H9 (cell line): ENCODE measurements at regions not wholly inside any gene's neighbourhood (a gene's known extent, or its start where the extent isn't known, plus 50 kb on each side); places are given as distances from the start of the nearest gene placed in this dataset.

Source experiments
- DNase-seq: peaks from one replicate; pipeline ENCODE4 v3.0.0-alpha.2; 2017
- H2AFZ ChIP-seq: one replicate; pipeline ENCODE4 v1.6.1; 2013; ENCODE audit warnings: mild to moderate bottlenecking, low read length, control low read depth, moderate library complexity
- H2AK5ac ChIP-seq: 2 replicates; pipeline ENCODE4 v1.6.1; 2013; ENCODE audit warnings: low read length, control low read depth, mixed read lengths; ENCODE audit not compliant: insufficient read length
- H2BK120ac ChIP-seq: one replicate; pipeline ENCODE4 v1.6.1; 2013; ENCODE audit warnings: low read depth, mild to moderate bottlenecking, low read length, control low read depth, inconsistent platforms; ENCODE audit not compliant: poor library complexity, severe bottlenecking
- H2BK12ac ChIP-seq: 2 replicates; pipeline ENCODE4 v1.6.1; 2013; ENCODE audit warnings: low read length, control low read depth, mixed read lengths, low read depth; ENCODE audit not compliant: insufficient read length
- H2BK15ac ChIP-seq: 2 replicates; pipeline ENCODE4 v1.6.1; 2013; ENCODE audit warnings: low read depth, low read length, control low read depth
- H2BK20ac ChIP-seq: one replicate; pipeline ENCODE4 v1.6.1; 2013; ENCODE audit warnings: low read depth, mild to moderate bottlenecking, low read length, control low read depth, inconsistent platforms; ENCODE audit not compliant: poor library complexity, severe bottlenecking
- H2BK5ac ChIP-seq: 2 replicates; pipeline ENCODE4 v1.6.1; 2013; ENCODE audit warnings: low read length, control low read depth, mixed read lengths; ENCODE audit not compliant: insufficient read length
- H3K14ac ChIP-seq: 2 replicates; pipeline ENCODE4 v1.6.1; 2013; ENCODE audit warnings: low read length, control low read depth; ENCODE audit not compliant: insufficient read depth
- H3K18ac ChIP-seq: 2 replicates; pipeline ENCODE4 v1.6.1; 2013; ENCODE audit warnings: low read depth, mild to moderate bottlenecking, mixed read lengths, low read length, control low read depth; ENCODE audit not compliant: insufficient read length
- H3K23ac ChIP-seq: 2 replicates; pipeline ENCODE4 v1.6.1; 2013; ENCODE audit warnings: low read length, control low read depth, mixed read lengths, low read depth; ENCODE audit not compliant: insufficient read length
- H3K23me2 ChIP-seq: 2 replicates; pipeline ENCODE4 v1.6.1; 2013; ENCODE audit warnings: low read depth, mild to moderate bottlenecking, mixed read lengths, low read length, control low read depth; ENCODE audit not compliant: insufficient read length, poor library complexity, severe bottlenecking
- H3K27ac ChIP-seq: 2 replicates; pipeline ENCODE4 v1.5.1; 2013; ENCODE audit warnings: low read length, control low read depth, mixed read lengths, low read depth; ENCODE audit not compliant: insufficient read length
- H3K27me3 ChIP-seq: 2 replicates; pipeline ENCODE4 v1.6.1; 2013; ENCODE audit warnings: low read length, control low read depth, inconsistent platforms; ENCODE audit not compliant: insufficient read depth
- H3K4ac ChIP-seq: 2 replicates; pipeline ENCODE4 v1.6.1; 2013; ENCODE audit warnings: low read depth, mild to moderate bottlenecking, control low read depth, inconsistent platforms, low read length, moderate library complexity
- H3K4me1 ChIP-seq: 2 replicates; pipeline ENCODE4 v1.6.1; 2013; ENCODE audit warnings: low read length, control low read depth, inconsistent platforms; ENCODE audit not compliant: insufficient read depth
- H3K4me2 ChIP-seq: 2 replicates; pipeline ENCODE4 v1.6.1; 2013; ENCODE audit warnings: low read length, control low read depth, mixed read lengths; ENCODE audit not compliant: insufficient read length, insufficient read depth
- H3K56ac ChIP-seq: 2 replicates; pipeline ENCODE4 v1.6.1; 2013; ENCODE audit warnings: low read depth, mild to moderate bottlenecking, mixed read lengths, low read length, control low read depth; ENCODE audit not compliant: insufficient read length
- H3K79me1 ChIP-seq: 2 replicates; pipeline ENCODE4 v1.6.1; 2013; ENCODE audit warnings: low read depth, mild to moderate bottlenecking, moderate library complexity, low read length, control low read depth, inconsistent platforms; ENCODE audit not compliant: insufficient read depth, poor library complexity, severe bottlenecking
- H3K79me2 ChIP-seq: 2 replicates; pipeline ENCODE4 v1.6.1; 2013; ENCODE audit warnings: low read length, control low read depth, inconsistent platforms; ENCODE audit not compliant: insufficient read depth
- H3K9ac ChIP-seq: 2 replicates; pipeline ENCODE4 v1.6.1; 2013; ENCODE audit warnings: low read length, control low read depth, mixed read lengths; ENCODE audit not compliant: insufficient read length; ENCODE audit errors: extremely low read depth
- H3K9me3 ChIP-seq: one replicate; pipeline ENCODE4 v1.6.1; 2013; ENCODE audit warnings: low read depth, low read length, inconsistent platforms; ENCODE audit not compliant: control insufficient read depth
- H3T11ph ChIP-seq: one replicate; pipeline ENCODE4 v1.6.1; 2013; ENCODE audit warnings: mild to moderate bottlenecking, low read length, control low read depth, inconsistent platforms
- H4K20me1 ChIP-seq: one replicate; pipeline ENCODE4 v1.6.1; 2013; ENCODE audit not compliant: control insufficient read depth, insufficient read length, insufficient read depth
- H4K5ac ChIP-seq: 2 replicates; pipeline ENCODE4 v1.6.1; 2013; ENCODE audit warnings: low read depth, mild to moderate bottlenecking, mixed read lengths, low read length, control low read depth; ENCODE audit not compliant: insufficient read length
- H4K8ac ChIP-seq: replicated peaks from 2 replicates; pipeline ENCODE4 v1.6.1; 2013; ENCODE audit warnings: low read length, control low read depth, mixed read lengths, low read depth; ENCODE audit not compliant: insufficient read length
- H4K91ac ChIP-seq: 2 replicates; pipeline ENCODE4 v1.6.1; 2013; ENCODE audit warnings: low read depth, mild to moderate bottlenecking, moderate library complexity, mixed read lengths, low read length, control low read depth; ENCODE audit not compliant: insufficient read length
- H3K27ac Mint-ChIP-seq, 3 experiments: 2 replicates in 2 of 3; 3 replicates in 1 of 3; pipeline ENCODE4 v1.8.0; 2020 to 2021; ENCODE audit warnings: mixed read lengths in 3 of 3, mild to moderate bottlenecking in 1 of 3, moderate library complexity in 1 of 3
- H3K27me3 Mint-ChIP-seq: 2 replicates; pipeline ENCODE4 v1.8.0; 2021; ENCODE audit warnings: low read depth, mild to moderate bottlenecking, moderate library complexity, mixed read lengths
- H3K36me3 Mint-ChIP-seq, 3 experiments: 2 replicates in 2 of 3; 3 replicates in 1 of 3; pipeline ENCODE4 v1.8.0; 2020 to 2021; ENCODE audit warnings: low read depth in 3 of 3, mixed read lengths in 3 of 3; ENCODE audit not compliant: insufficient read depth in 1 of 3
- H3K4me1 Mint-ChIP-seq, 2 experiments: 2 replicates each; pipeline ENCODE4 v1.8.0; 2020; ENCODE audit warnings: mixed read lengths in 2 of 2
- H3K4me3 Mint-ChIP-seq, 2 experiments: 2 replicates in 1 of 2; 3 replicates in 1 of 2; pipeline ENCODE4 v1.8.0; 2020 to 2021; ENCODE audit warnings: mild to moderate bottlenecking in 2 of 2, mixed read lengths in 2 of 2, moderate library complexity in 1 of 2
- H3K9me3 Mint-ChIP-seq, 2 experiments: 2 replicates in 1 of 2; 3 replicates in 1 of 2; pipeline ENCODE4 v1.8.0; 2020; ENCODE audit warnings: mild to moderate bottlenecking in 2 of 2, mixed read lengths in 2 of 2, moderate library complexity in 1 of 2
- WGBS: extraction: QIAGEN DNeasy Blood & Tissue Kit; methylation state at CpG from one replicate; pipeline ENCODE4 v1.1.7; 2013; ENCODE audit warnings: missing lambda C conversion rate, low lambda C conversion rate, mixed read lengths; ENCODE audit not compliant: insufficient read length; ENCODE audit errors: extremely low coverage; 5-methylcytosine and 5-hydroxymethylcytosine counted together
- TF ChIP-seq, protein P1 (sequence below): fragments of 200-600 bp; sonication (generic); conservative IDR thresholded peaks from 3 replicates; pipeline ENCODE4 v1.8.0; 2021; ENCODE audit warnings: antibody characterized with exemption, mild to moderate bottlenecking

DNA sequence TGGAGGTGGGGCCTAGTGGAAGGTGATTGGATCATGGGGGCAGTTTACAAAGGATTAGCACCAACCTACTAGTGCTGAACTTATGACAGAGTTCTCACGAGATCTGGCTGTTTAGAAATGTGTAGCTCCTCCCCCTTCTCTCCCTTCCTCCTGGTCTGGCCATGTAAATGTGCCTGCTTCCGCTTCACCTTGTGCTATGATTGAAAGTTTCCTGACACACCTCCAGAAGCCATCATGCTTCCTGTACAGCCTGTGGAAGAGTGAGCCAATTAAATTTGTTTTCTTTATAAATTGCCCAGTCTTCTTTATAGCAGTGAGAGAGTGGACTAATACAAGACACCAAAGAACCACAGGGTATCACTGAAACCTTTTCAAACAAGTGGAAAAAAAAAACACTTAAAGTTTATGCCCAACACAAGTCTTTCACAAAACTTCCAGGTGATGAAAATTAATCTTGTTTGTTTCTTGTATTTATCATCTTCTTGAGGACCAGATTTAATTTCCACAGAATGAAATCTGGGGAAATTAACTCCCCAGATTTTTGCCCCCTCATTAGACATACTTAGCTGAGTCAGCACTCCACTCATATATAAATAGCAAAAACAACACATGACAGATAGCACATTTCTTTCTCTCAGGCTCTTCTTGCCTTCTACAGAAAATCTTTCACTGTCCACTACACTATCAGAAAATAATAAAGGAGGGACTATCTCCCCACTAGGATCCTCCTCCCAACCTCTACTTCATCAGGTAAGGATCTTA, 847.2 kb downstream of the TUSC7 start:
- no peak overlapping the region for H4K5ac ChIP-seq
- H3K36me3 Mint-ChIP-seq = no peaks in the 10 kb centered on the region; a peak in 2 of 7 replicates
- no peak overlapping the region for H3K56ac ChIP-seq
- H3K79me1 ChIP-seq = no peaks in the 10 kb centered on the region
- TF ChIP-seq, protein P1, sequence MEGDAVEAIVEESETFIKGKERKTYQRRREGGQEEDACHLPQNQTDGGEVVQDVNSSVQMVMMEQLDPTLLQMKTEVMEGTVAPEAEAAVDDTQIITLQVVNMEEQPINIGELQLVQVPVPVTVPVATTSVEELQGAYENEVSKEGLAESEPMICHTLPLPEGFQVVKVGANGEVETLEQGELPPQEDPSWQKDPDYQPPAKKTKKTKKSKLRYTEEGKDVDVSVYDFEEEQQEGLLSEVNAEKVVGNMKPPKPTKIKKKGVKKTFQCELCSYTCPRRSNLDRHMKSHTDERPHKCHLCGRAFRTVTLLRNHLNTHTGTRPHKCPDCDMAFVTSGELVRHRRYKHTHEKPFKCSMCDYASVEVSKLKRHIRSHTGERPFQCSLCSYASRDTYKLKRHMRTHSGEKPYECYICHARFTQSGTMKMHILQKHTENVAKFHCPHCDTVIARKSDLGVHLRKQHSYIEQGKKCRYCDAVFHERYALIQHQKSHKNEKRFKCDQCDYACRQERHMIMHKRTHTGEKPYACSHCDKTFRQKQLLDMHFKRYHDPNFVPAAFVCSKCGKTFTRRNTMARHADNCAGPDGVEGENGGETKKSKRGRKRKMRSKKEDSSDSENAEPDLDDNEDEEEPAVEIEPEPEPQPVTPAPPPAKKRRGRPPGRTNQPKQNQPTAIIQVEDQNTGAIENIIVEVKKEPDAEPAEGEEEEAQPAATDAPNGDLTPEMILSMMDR = no peak
- no peaks in the 10 kb centered on the region for H3K9me3 ChIP-seq
- no peak overlapping the region for H2BK15ac ChIP-seq
- H2AK5ac ChIP-seq = no peak overlapping the region
- no peaks in the 10 kb centered on the region for H4K20me1 ChIP-seq
- H3K27me3 ChIP-seq = no peaks in the 10 kb centered on the region
- no CpG with 5 or more reads among the region's 2 CpGs for WGBS
- no peak overlapping the region for H4K91ac ChIP-seq
- H3K23ac ChIP-seq = no peak overlapping the region
- H2BK12ac ChIP-seq = no peak overlapping the region
- H2AFZ ChIP-seq = no peak overlapping the region
- H3K14ac ChIP-seq = no peak overlapping the region
- no peak overlapping the region for H3K4me3 Mint-ChIP-seq
- H3K4me2 ChIP-seq = no peak overlapping the region
- no peaks in the 10 kb centered on the region for H3K79me2 ChIP-seq
- no peak overlapping the region for H2BK120ac ChIP-seq
- H3K4me1 ChIP-seq = no peaks in the 10 kb centered on the region
- H3K27ac Mint-ChIP-seq = no peak overlapping the region
- H3K9ac ChIP-seq = no peak overlapping the region
- H3T11ph ChIP-seq = no peak overlapping the region
- no peaks in the 10 kb centered on the region for H3K27me3 Mint-ChIP-seq
- H3K27ac ChIP-seq = no peak overlapping the region
- no peak overlapping the region for H3K4ac ChIP-seq
- no peak overlapping the region for H2BK5ac ChIP-seq
- H4K8ac ChIP-seq = no peak overlapping the region
- no peak overlapping the region for H2BK20ac ChIP-seq
- H3K18ac ChIP-seq = no peak overlapping the region
- no peaks in the 10 kb centered on the region for H3K23me2 ChIP-seq
- H3K9me3 Mint-ChIP-seq = peaks cover 0 to 4% of the 10 kb centered on the region in 2 experiments; a peak in 3 of 5 replicates
- no peaks in the 10 kb centered on the region for H3K4me1 Mint-ChIP-seq
- DNase-seq = no peak
